ENCODE measurements at regions not wholly inside any gene's neighbourhood (a gene's known extent, or its start where the extent isn't known, plus 50 kb on each side); places are given as distances from the start of the nearest gene placed in this dataset.

GRCh38 chr11:37929100-37929653 is 1331.1 kb upstream of the RAG2 start:
- TF ChIP-seq CTCF (IDR thresholded peaks at IDR 0.05; ENCODE audit: extremely low read depth, insufficient read depth, missing control alignments): no peak
- in situ Hi-C loops (cut with MboI; ENCODE audit: low pct_unique_long_range_greater_than_20kb, low sequenced_read_pairs, unreplicated experiment): no loop called here

GRCh38 chr11:37926772-37927171 is 1328.7 kb upstream of the RAG2 start:
- in situ Hi-C loops (cut with MboI; ENCODE audit: low pct_unique_long_range_greater_than_20kb, low sequenced_read_pairs, unreplicated experiment): no loop called here
- no peak for DNase-seq (ENCODE audit: low spot score)
- no peak for TF ChIP-seq CTCF (IDR thresholded peaks at IDR 0.05; ENCODE audit: extremely low read depth, insufficient read depth, missing control alignments)

More at GRCh38 chr11:37929100-37929653, 1331.1 kb upstream of the RAG2 start:
- no peak for DNase-seq (ENCODE audit: low spot score)

GRCh38 chr11:37916331-37916730 is 1318.3 kb upstream of the RAG2 start:
- no peak for DNase-seq (ENCODE audit: low spot score)
- TF ChIP-seq CTCF (IDR thresholded peaks at IDR 0.05; ENCODE audit: extremely low read depth, insufficient read depth, missing control alignments): no peak
- in situ Hi-C loops (cut with MboI; ENCODE audit: low pct_unique_long_range_greater_than_20kb, low sequenced_read_pairs, unreplicated experiment): no loop called here

GRCh38 chr11:37914859-37915258 is 1316.8 kb upstream of the RAG2 start:
- in situ Hi-C loops (cut with MboI; ENCODE audit: low pct_unique_long_range_greater_than_20kb, low sequenced_read_pairs, unreplicated experiment): no loop called here
- DNase-seq (ENCODE audit: low spot score): no peak
- no peak for TF ChIP-seq CTCF (IDR thresholded peaks at IDR 0.05; ENCODE audit: extremely low read depth, insufficient read depth, missing control alignments)

- no peak for DNase-seq (ENCODE audit: low spot score)
- in situ Hi-C loops (cut with MboI; ENCODE audit: low pct_unique_long_range_greater_than_20kb, low sequenced_read_pairs, unreplicated experiment): no loop called here
- no peak for TF ChIP-seq CTCF (IDR thresholded peaks at IDR 0.05; ENCODE audit: extremely low read depth, insufficient read depth, missing control alignments)
Observed at GRCh38 chr11:37908219-37908548, 1310.1 kb upstream of the RAG2 start.

GRCh38 chr11:37907436-37908218 is 1309.6 kb upstream of the RAG2 start:
- no peak for DNase-seq (ENCODE audit: low spot score)
- in situ Hi-C loops (cut with MboI; ENCODE audit: low pct_unique_long_range_greater_than_20kb, low sequenced_read_pairs, unreplicated experiment): no loop called here
- TF ChIP-seq CTCF (IDR thresholded peaks at IDR 0.05; ENCODE audit: extremely low read depth, insufficient read depth, missing control alignments): no peak
